Kidney (tissue), 13 donors: ENCODE measurements at regions not wholly inside any gene's neighbourhood (a gene's known extent, or its start where the extent isn't known, plus 50 kb on each side); places are given as distances from the start of the nearest gene placed in this dataset.
"Not testable (repeated sequence)": the region's sequence is repeated elsewhere in the genome, so short reads cannot be mapped to it uniquely, and the experiment has no call there.

Experiments
- DNase-seq, 5 donors: peaks; one replicate each; pipeline ENCODE4 v3.0.0-alpha.2; 2013 to 2020
- FAIRE-seq: peaks from 2 replicates; lab custom pipeline; 2012; peaks lifted over from hg19 to GRCh38; lab: Jason Lieb, UNC
- H3K27ac ChIP-seq, 2 donors: one replicate each; pipeline ENCODE4 v1.7.0; 2013; ENCODE audit warnings: low read depth in 2 of 2, low read length in 2 of 2, inconsistent platforms in 1 of 2
- H3K27me3 ChIP-seq: one replicate; pipeline ENCODE4 v1.7.1; 2013; ENCODE audit warnings: low read length, inconsistent platforms; ENCODE audit not compliant: control insufficient read depth, insufficient read depth
- H3K36me3 ChIP-seq, 3 donors: one replicate each; pipeline versions ENCODE4 v1.7.0 to v1.7.1; 2013; ENCODE audit warnings: low read length in 3 of 3, control low read depth in 1 of 3, inconsistent platforms in 1 of 3; ENCODE audit not compliant: insufficient read depth in 3 of 3, control insufficient read depth in 2 of 3
- H3K4me1 ChIP-seq, 3 donors: one replicate each; pipeline versions ENCODE4 v1.7.0 to v1.7.1; 2013; ENCODE audit warnings: low read length in 3 of 3, inconsistent platforms in 1 of 3, low read depth in 1 of 3; ENCODE audit not compliant: control insufficient read depth in 2 of 3, insufficient read depth in 2 of 3
- H3K4me3 ChIP-seq, 3 donors: one replicate each; pipeline versions ENCODE4 v1.7.0 to v1.8.1; 2013; ENCODE audit warnings: low read length in 3 of 3, control low read depth in 1 of 3, inconsistent platforms in 1 of 3
- H3K9ac ChIP-seq, 3 donors: one replicate each; pipeline versions ENCODE4 v1.7.0 to v1.7.1; 2013; ENCODE audit warnings: low read length in 3 of 3, control low read depth in 1 of 3, inconsistent platforms in 1 of 3
- H3K9me3 ChIP-seq, 3 donors: one replicate each; pipeline versions ENCODE4 v1.7.0 to v1.7.1; 2013; ENCODE audit warnings: low read length in 3 of 3, control low read depth in 1 of 3, inconsistent platforms in 1 of 3; ENCODE audit not compliant: control insufficient read depth in 2 of 3, insufficient read depth in 1 of 3
- intact Hi-C: fragments of 100-400 bp; cut with DNase I; formaldehyde crosslinking; loops from one replicate; pipeline ENCODE4 v1.11.1; 2022
- TF ChIP-seq, protein P1 (sequence below): IDR thresholded peaks from 3 replicates; pipeline ENCODE4 v1.5.1; 2012; ENCODE audit warnings: mild to moderate bottlenecking, moderate library complexity, borderline replicate concordance; ENCODE audit not compliant: insufficient read depth; ENCODE audit errors: extremely low read depth
- donor health status: control.
- donor health status: control.
- donor health status: control.
- donor health status: control.
- donor health status: control.
- donor health status: DM: yes; HTN: yes; CAD: no.
- donor health status: Normal renal cell carcinoma (clear cell type).

DNA sequence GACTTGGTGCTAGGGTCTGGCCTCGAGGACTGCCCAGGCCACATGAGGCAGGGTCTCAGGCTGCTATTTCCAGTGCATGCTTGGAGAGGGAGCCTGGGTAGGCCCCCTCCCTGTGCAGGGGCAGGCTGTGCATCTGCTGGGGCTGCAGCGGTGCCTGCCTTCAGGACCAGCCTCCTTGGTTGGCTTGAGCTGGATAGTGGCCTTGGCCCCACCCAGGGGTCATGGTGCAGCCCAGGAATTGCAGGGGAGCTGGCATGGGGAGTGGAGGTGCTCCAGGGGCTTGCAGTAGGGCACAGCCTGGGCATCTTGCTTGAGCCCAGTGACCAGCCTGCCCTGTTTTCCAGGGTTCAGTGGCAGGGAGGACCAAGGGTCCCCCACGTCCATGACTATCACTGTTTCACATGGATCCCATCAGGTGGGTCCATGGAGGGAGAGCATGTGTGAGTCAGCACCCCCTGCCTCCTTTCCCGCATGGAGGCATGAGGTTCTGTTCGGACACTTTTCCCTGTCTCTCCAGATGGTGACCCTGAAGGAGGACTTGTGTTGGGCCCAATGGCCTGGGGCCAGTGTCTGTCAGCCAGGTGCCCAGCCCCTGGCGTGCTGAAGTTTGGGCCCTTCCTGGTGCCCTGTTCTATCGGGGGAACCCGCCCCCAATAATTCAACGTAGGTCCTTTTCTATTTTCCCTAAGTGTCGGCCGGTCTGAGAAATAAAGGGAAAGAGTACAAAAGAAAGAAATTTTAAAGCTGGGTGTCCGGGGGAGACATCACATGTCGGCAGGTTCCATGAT lies 218.6 kb downstream of the SNRPN start:
- Histone ChIP-seq H3K4me1 (no peaks in the 10 kb centered on the region), H3K36me3 (no peaks in the 10 kb centered on the region), H3K27me3 (no peaks in the 10 kb centered on the region), H3K27ac (no peak overlapping the region), H3K9ac (no peak overlapping the region), H3K9me3 (peaks cover 0 to 25% (median 0%) of the 10 kb centered on the region in 3 donors), H3K4me3 (no peak overlapping the region)
- TF ChIP-seq, protein P1, sequence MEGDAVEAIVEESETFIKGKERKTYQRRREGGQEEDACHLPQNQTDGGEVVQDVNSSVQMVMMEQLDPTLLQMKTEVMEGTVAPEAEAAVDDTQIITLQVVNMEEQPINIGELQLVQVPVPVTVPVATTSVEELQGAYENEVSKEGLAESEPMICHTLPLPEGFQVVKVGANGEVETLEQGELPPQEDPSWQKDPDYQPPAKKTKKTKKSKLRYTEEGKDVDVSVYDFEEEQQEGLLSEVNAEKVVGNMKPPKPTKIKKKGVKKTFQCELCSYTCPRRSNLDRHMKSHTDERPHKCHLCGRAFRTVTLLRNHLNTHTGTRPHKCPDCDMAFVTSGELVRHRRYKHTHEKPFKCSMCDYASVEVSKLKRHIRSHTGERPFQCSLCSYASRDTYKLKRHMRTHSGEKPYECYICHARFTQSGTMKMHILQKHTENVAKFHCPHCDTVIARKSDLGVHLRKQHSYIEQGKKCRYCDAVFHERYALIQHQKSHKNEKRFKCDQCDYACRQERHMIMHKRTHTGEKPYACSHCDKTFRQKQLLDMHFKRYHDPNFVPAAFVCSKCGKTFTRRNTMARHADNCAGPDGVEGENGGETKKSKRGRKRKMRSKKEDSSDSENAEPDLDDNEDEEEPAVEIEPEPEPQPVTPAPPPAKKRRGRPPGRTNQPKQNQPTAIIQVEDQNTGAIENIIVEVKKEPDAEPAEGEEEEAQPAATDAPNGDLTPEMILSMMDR: no peak
- intact Hi-C loops: no loop called here
- DNase-seq (peak in 2 of 5 donors; percentile 14 to 35), FAIRE-seq (no peak)

DNA sequence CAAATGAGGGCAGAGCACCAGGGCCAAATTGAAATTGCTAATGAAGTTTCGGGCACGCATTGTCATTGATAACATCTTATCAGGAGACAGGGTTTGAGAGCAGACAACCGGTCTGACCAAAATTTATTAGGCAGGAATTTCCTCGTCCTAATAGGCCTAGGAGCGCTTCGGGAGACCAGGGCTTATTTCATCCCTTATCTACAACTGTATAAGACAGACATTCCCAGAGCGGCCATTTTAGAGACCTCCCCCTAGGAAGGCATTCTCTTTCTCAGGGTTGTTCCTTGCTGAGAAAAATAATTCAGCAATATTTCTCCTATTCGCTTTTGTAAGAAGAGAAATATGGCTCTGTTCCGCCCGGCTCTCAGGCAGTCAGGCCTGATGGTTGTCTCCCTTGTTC lies 219.4 kb downstream of the SNRPN start:
- H3K27me3 ChIP-seq, H3K9ac ChIP-seq, H3K4me3 ChIP-seq, H3K36me3 ChIP-seq, H3K27ac ChIP-seq, intact Hi-C loops, FAIRE-seq, H3K4me1 ChIP-seq: not testable (repeated sequence)
- DNase-seq: peak in 1 of 5 donors; percentile 0
- peaks cover 0 to 25% (median 0%) of the 10 kb centered on the region in 3 donors for H3K9me3 ChIP-seq

DNA sequence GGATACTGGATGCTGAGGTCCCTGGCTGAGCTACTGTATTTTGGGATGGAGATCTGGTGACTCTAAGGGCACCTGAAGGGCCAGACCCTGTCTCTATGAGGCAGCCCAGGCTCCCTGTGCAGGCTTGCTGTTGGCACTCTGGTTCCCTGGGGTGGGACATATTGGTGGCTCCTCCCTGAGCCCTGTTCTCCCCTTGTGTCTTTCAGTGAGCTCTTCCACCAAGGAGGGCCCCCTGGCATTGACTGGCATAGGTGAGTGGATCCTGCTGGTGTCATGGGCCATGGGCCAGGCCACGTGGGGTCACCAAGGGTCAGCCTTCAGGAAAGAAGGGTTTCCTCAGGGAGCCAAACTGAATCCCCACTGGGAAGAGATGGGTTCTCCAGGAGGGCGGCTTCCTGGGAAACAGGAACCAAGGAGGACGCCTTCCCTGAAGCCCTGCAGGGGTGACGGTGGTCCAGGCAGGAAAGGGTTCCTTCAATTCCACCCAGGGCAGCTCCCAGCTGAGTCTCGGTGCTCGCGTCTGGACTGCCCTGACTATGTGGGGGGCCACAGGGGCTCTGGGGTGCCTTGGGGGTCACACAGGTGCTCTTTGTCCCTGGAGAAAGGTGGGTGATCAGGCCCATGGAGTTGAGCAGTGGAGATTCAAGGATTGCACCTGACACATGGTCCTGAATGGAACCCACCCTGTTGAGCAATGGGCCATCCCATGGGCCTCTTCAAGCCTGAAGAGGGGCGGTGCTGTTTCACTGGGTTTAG lies 220.4 kb downstream of the SNRPN start:
- Histone ChIP-seq H3K9me3 (peaks cover 0 to 30% (median 0%) of the 10 kb centered on the region in 3 donors), H3K9ac (no peak overlapping the region), H3K4me3 (no peak overlapping the region), H3K27ac (no peak overlapping the region), H3K4me1 (no peaks in the 10 kb centered on the region), H3K27me3 (no peaks in the 10 kb centered on the region), H3K36me3 (no peaks in the 10 kb centered on the region)
- TF ChIP-seq, protein P1: no peak
- FAIRE-seq (no peak), DNase-seq (peak in 2 of 5 donors; percentile 10 to 51)
- intact Hi-C loops: no loop called here
